HepG2 (cell line): ENCODE measurements at regions not wholly inside any gene's neighbourhood (a gene's known extent, or its start where the extent isn't known, plus 50 kb on each side); places are given as distances from the start of the nearest gene placed in this dataset.

ENCODE experiments used
- ATAC-seq: fragments of 200-7000 bp; cut with Tn5 transposase; 3 replicates; pipeline ENCODE4 v1.9.1; 2020; ENCODE audit warnings: mild to moderate bottlenecking, moderate library complexity
- BruUV-seq: library from RNA; stranded (reverse); fragments of 400-500 nt; replicated peaks from 2 replicates; lab custom pipeline; 2021; lab: Mats Ljungman, UMichigan
- CTCF ChIA-PET: fragments of 300-600 bp; formaldehyde crosslinking; extraction: SDS; loops from one replicate; lab custom pipeline; 2021; ENCODE audit warnings: low total read pairs, inconsistent platforms, low intra/inter-chr PET ratio; lab: Yijun Ruan, JAX
- POLR2A ChIA-PET: fragments of 350-600 bp; sonication (Branson Sonifier 250); formaldehyde crosslinking; loops from one replicate; lab custom pipeline; 2020; ENCODE audit warnings: antibody characterized with exemption, inconsistent platforms; lab: Yijun Ruan, JAX
- DNase-seq: peaks from one replicate; pipeline ENCODE4 v3.0.0-alpha.2; 2015; ENCODE audit warnings: low spot score
- FAIRE-seq: peaks from 3 replicates; lab custom pipeline; 2011; peaks lifted over from hg19 to GRCh38; lab: Jason Lieb, UNC
- H2AFZ ChIP-seq: one replicate; pipeline ENCODE4 v1.6.1; 2011; ENCODE audit warnings: low read length, inconsistent platforms
- H3K27ac ChIP-seq: fragments of 300-600 bp; 3 replicates; pipeline ENCODE4 v1.8.0; 2011; ENCODE audit warnings: mixed run types, mild to moderate bottlenecking, mixed read lengths, low read length, inconsistent platforms; ENCODE audit not compliant: insufficient read depth; ENCODE audit errors: extremely low read length
- H3K27me3 ChIP-seq, 2 experiments: fragments of 200-600 bp in 1 of 2; 2 replicates in 1 of 2; 3 replicates in 1 of 2; pipeline versions ENCODE4 v1.6.0 to v1.8.0; 2011; ENCODE audit warnings: low read length in 2 of 2, mild to moderate bottlenecking in 2 of 2, moderate library complexity in 2 of 2, inconsistent platforms in 1 of 2; ENCODE audit not compliant: insufficient read depth in 2 of 2, control insufficient read depth in 1 of 2
- H3K36me3 ChIP-seq, 2 experiments: fragments of 200-600 bp in 1 of 2; replicated peaks in 1 of 2; 2 replicates in 1 of 2; 3 replicates in 1 of 2; pipeline versions ENCODE4 v1.5.1 to v1.8.0; 2011; ENCODE audit warnings: low read length in 2 of 2, inconsistent platforms in 1 of 2; ENCODE audit not compliant: insufficient read depth in 2 of 2, control insufficient read depth in 1 of 2
- H3K4me1 ChIP-seq: 2 replicates; pipeline ENCODE4 v1.5.1; 2012; ENCODE audit warnings: low read length, inconsistent platforms; ENCODE audit not compliant: insufficient read depth
- H3K4me2 ChIP-seq: 2 replicates; pipeline ENCODE4 v1.6.0; 2011; ENCODE audit warnings: low read depth, low read length, inconsistent platforms
- H3K4me3 ChIP-seq, 3 experiments: fragments of 200-600 bp in 1 of 3; sonication (generic), shearing (Covaris generic) in 1 of 3; replicated peaks in 1 of 3; 2 replicates each; pipeline ENCODE4 v1.5.1; 2011 to 2016; ENCODE audit warnings: low read length in 3 of 3, inconsistent platforms in 2 of 3, low read depth in 2 of 3, mild to moderate bottlenecking in 2 of 3, control low read depth in 1 of 3, mixed read lengths in 1 of 3; ENCODE audit not compliant: insufficient read depth in 1 of 3
- H3K79me2 ChIP-seq: one replicate; pipeline ENCODE4 v1.6.1; 2011; ENCODE audit warnings: low read length, inconsistent platforms; ENCODE audit not compliant: insufficient read depth
- H3K9ac ChIP-seq: 2 replicates; pipeline ENCODE4 v1.6.0; 2011; ENCODE audit warnings: mild to moderate bottlenecking, low read depth, low read length, inconsistent platforms; ENCODE audit not compliant: insufficient read depth
- H3K9me3 ChIP-seq: 2 replicates; pipeline ENCODE4 v1.5.1; 2012; ENCODE audit warnings: mild to moderate bottlenecking, low read length
- H4K20me1 ChIP-seq: 2 replicates; pipeline ENCODE4 v1.6.0; 2011; ENCODE audit warnings: inconsistent platforms, mild to moderate bottlenecking, low read length, moderate library complexity; ENCODE audit not compliant: insufficient read depth
- ATF6 ChIP-seq: sonication (generic); formaldehyde crosslinking; conservative IDR thresholded peaks from 2 replicates; pipeline ENCODE4 v1.4.0; 2020; ENCODE audit warnings: missing genetic modification reagents
- ELF3 ChIP-seq: IDR thresholded peaks from 2 replicates; pipeline ENCODE4 v1.6.1; 2016; ENCODE audit warnings: missing genetic modification reagents, missing compliant biosample characterization
- FOXA1 ChIP-seq, 2 experiments: fragments of 450-650 bp in 1 of 2; sonication (generic) in 1 of 2; formaldehyde crosslinking in 1 of 2; IDR thresholded peaks; 2 replicates each; pipeline versions ENCODE4 v1.4.0 to v1.6.1; 2016 to 2020; ENCODE audit warnings: missing genetic modification reagents in 1 of 2
- NFRKB ChIP-seq: fragments of 450-650 bp; IDR thresholded peaks from 2 replicates; pipeline ENCODE4 v1.6.1; 2017
- NONO ChIP-seq, 2 experiments: fragments of 450-650 bp in 1 of 2; sonication (generic) in 1 of 2; formaldehyde crosslinking in 1 of 2; IDR thresholded peaks in 1 of 2; conservative IDR thresholded peaks in 1 of 2; 2 replicates each; pipeline versions ENCODE4 v1.6.1 to v1.8.0; 2017 to 2022; ENCODE audit warnings: mild to moderate bottlenecking in 1 of 2, missing genetic modification reagents in 1 of 2, moderate library complexity in 1 of 2
- NR2F1 ChIP-seq, 2 experiments: fragments of 450-650 bp in 1 of 2; formaldehyde crosslinking in 1 of 2; IDR thresholded peaks; 2 replicates each; pipeline versions ENCODE4 v1.5.0 to v1.6.1; 2016 to 2020; ENCODE audit warnings: mild to moderate bottlenecking in 1 of 2, missing compliant biosample characterization in 1 of 2, missing genetic modification reagents in 1 of 2, moderate library complexity in 1 of 2
- ZFP36L1 ChIP-seq: sonication (generic); formaldehyde crosslinking; IDR thresholded peaks from 2 replicates; pipeline ENCODE4 v1.8.0; 2022; ENCODE audit warnings: mild to moderate bottlenecking, missing genetic modification reagents, moderate library complexity
- ZNF652 ChIP-seq: IDR thresholded peaks from 2 replicates; pipeline ENCODE4 v1.6.1; 2016; ENCODE audit warnings: low read depth, borderline replicate concordance
- ZSCAN21 ChIP-seq: sonication (generic); formaldehyde crosslinking; IDR thresholded peaks from 2 replicates; pipeline ENCODE4 v1.8.0; 2022; ENCODE audit warnings: mild to moderate bottlenecking, missing genetic modification reagents, moderate library complexity, borderline replicate concordance
- WGBS: methylation state at CpG from one replicate; pipeline ENCODE4 v1.1.6; 2017; ENCODE audit warnings: low lambda C conversion rate; 5-methylcytosine and 5-hydroxymethylcytosine counted together
- in situ Hi-C: cut with HindIII; loops from 2 replicates; pipeline ENCODE4 v1.10.0; 2017; ENCODE audit warnings: low pct_unique_long_range_greater_than_20kb; ENCODE audit not compliant: extremely low pct_ligation_motif_present
- intact Hi-C: fragments of 100-400 bp; cut with micrococcal nuclease; formaldehyde crosslinking; loops from one replicate; pipeline ENCODE4 v1.10.0; 2022; ENCODE audit not compliant: unreplicated experiment
- TF ChIP-seq, protein P1 (sequence below): sonication (generic); formaldehyde crosslinking; IDR thresholded peaks from 2 replicates; pipeline ENCODE4 v1.5.0; 2020; ENCODE audit warnings: mild to moderate bottlenecking, missing genetic modification reagents, moderate library complexity

GRCh38 chr6:26175428-26176181 is 88.4 kb downstream of the HFE start:
- Histone ChIP-seq H2AFZ (no peak overlapping the region), H3K27me3 (no peaks in the 10 kb centered on the region), H3K4me3 (no peak overlapping the region), H3K27ac (no peak overlapping the region), H3K4me2 (no peak overlapping the region), H3K9me3 (no peaks in the 10 kb centered on the region), H3K36me3 (no peaks in the 10 kb centered on the region), H3K4me1 (peaks cover 12% of the 10 kb centered on the region), H3K9ac (no peak overlapping the region), H3K79me2 (no peaks in the 10 kb centered on the region), H4K20me1 (no peaks in the 10 kb centered on the region)
- WGBS: 50% methylated on average over 5 of the region's 5 CpGs
- intact Hi-C loops: loop anchor here (1.0 to 5.0 kb wide), 5 partner anchors 17 to 421 kb away; partner anchors contain the start of gene ABT1
- peak; percentile 84 for FAIRE-seq
- in situ Hi-C loops: loop anchor here (10.0 kb wide), 1 partner anchor 139 kb away; no protein-coding TSS in a partner anchor
- ATAC-seq: peak; percentile 55
- POLR2A ChIA-PET: interaction anchor here (2.9 kb wide), 1 partner anchor 41 kb away, joined by 10 read pairs; a partner anchor contains a TSS
- BruUV-seq: no TSS peak
- CTCF ChIA-PET: interaction anchor here (0.6 to 1.4 kb wide), 3 partner anchors 15 to 42 kb away, joined by 3 to 6 read pairs (median 5); a partner anchor contains a TSS
- peak; percentile 72 for DNase-seq
- TF ChIP-seq, protein P1, sequence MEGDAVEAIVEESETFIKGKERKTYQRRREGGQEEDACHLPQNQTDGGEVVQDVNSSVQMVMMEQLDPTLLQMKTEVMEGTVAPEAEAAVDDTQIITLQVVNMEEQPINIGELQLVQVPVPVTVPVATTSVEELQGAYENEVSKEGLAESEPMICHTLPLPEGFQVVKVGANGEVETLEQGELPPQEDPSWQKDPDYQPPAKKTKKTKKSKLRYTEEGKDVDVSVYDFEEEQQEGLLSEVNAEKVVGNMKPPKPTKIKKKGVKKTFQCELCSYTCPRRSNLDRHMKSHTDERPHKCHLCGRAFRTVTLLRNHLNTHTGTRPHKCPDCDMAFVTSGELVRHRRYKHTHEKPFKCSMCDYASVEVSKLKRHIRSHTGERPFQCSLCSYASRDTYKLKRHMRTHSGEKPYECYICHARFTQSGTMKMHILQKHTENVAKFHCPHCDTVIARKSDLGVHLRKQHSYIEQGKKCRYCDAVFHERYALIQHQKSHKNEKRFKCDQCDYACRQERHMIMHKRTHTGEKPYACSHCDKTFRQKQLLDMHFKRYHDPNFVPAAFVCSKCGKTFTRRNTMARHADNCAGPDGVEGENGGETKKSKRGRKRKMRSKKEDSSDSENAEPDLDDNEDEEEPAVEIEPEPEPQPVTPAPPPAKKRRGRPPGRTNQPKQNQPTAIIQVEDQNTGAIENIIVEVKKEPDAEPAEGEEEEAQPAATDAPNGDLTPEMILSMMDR (CRISPR knock-in tag): peak; percentile 79
- TF ChIP-seq ZSCAN21 (no peak), ZNF652 (CRISPR knock-in tag) (peak; percentile 62; the same call in 1 of the 2 replicates), NR2F1 (CRISPR knock-in tag; IDR thresholded peaks at IDR 0.05) (no peak), NFRKB (no peak), ATF6 (CRISPR knock-in tag) (0 out of 2 replicates have a peak, but pooled peaks have one; percentile 48), ELF3 (CRISPR knock-in tag) (peak; percentile 32; the same call in 1 of the 2 replicates), FOXA1 (IDR thresholded peaks at IDR 0.05) (no peak), FOXA1 (CRISPR knock-in tag; IDR thresholded peaks at IDR 0.05) (no peak), NONO (IDR thresholded peaks at IDR 0.05) (no peak), NONO (CRISPR knock-in tag; conservative IDR thresholded peaks at IDR 0.05) (no peak), ZFP36L1 (no peak)
